GM21717 (cell line): ENCODE measurements at regions not wholly inside any gene's neighbourhood (a gene's known extent, or its start where the extent isn't known, plus 50 kb on each side); places are given as distances from the start of the nearest gene placed in this dataset.
"Not testable (repeated sequence)": the region's sequence is repeated elsewhere in the genome, so short reads cannot be mapped to it uniquely, and the experiment has no call there.

Experiments
- ATAC-seq: cut with Tn5 transposase; IDR thresholded peaks from one replicate; pipeline ENCODE4 v1.9.1; 2021; ENCODE audit warnings: mild to moderate bottlenecking, moderate library complexity; ENCODE audit not compliant: unreplicated experiment

DNA sequence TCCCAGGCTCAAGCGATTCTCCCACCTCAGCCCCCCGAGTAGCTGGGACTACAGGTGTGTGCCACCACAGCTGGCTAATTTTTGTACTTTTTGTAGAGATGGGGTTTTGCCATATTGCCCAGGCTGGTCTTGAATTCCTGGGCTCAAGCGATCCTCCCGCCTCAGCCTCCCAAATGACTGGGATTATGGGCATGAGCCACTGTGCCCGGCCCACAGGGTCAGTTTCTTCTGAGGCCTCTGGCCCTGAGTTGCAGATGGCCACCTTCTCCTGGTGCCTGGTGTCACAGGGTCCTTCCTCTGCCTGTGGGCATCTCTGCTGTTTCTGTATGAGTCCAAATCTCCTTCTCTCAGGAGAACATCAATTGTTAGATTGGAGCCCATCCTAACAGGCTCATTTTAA lies 121.4 kb upstream of the TNRC6C start:
- ATAC-seq = not testable (repeated sequence)

DNA sequence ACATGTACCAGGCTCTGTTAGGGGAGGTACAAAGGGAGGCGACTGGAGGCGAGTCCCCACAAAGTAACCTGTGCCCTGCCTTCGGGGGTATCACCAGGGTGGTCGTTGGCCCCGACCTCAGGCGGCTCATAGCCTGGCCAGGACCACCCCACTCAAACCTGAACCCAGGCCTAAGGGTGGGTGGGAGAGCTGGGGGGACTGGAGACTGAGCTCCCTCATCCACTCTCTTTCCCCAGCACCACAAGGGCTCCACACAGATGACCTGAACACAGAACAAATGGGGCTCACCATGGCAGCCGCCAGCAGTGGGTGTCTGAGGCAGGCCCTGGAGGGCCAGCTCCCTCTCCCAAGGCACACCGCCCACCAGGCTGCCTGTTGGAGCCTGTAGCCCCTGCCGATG lies 120.6 kb upstream of the TNRC6C start:
- no peak for ATAC-seq

DNA sequence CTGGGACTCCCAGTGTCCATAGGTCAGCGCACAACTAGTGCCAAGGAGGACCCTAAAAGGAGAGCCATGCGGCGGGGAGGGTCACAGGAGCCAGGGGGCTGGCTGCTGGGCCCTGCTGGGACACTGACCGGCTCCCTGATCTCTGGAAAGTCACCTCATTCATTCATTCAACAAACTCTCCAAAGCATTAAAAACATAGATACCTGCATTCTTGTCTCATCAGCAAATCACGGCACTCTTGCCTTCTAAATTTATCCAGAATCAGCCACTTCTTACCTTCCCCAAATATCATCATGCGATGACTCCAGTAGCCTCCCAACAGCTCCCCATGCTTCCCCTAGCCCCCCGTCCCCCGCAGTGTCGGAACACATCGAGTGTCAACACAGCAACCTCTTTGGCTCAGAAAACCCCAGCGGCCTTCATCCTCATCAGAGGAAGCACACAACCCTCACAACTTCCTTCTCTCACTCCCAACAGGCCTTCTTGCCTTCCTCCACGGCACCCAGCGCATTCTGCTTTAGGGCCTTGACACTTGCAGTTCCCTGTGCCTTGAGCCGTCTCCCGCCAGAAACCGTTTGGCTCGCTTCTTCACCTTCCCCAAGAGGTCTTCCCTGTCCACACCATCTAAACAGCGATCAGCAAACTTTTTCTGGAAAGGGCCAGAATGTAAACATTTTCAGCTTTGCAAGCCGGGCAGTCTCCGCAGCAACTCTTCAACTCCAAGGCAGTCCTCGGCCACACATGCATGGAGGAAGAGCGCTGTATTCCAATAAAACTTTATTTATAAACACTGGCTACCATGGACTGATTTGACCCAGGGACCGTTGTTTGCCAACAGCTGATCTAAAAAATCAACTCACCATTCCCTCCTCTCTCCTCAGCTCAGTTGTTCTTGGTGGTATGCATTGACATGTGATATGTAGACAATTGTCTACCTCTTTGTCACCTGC lies 119.5 kb upstream of the TNRC6C start:
- no peak for ATAC-seq

DNA sequence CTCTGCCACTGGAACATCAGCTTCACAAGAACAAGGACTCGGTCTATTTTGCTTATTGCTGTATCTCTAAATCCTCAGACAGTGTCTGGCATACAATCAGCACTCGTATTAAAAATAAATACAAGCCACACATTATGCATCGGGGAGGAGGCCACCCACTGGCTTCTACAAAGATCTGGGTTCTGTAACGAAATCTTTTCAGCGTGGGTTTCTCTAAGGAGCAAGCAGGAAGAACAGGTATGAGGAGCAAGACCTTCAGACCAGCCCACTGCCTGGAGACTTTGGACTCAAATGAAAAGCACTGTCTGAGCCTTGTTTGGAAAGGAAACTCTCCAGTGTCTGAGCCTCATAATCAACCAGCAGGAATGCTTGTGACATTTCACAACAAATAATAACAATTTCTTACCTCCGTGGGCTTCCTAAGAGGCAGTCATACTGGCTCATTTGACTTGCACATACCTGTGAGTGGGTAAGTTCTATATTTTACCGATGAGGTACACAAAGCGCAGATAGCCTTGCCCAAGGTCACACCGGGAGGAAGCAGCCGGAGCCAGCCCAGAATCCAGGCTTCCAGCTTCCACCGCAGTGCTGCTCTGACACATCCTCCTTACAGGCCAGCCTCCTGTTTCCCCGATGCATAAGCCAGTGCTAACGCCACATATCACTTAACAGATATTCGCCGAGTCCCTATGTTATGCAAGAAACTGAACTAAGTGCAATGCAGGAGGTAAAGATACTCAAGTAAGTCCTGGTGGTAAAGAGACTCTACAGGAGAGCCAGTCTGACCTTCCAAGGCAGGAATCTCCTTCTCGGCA lies 118.6 kb upstream of the TNRC6C start:
- no peak for ATAC-seq

DNA sequence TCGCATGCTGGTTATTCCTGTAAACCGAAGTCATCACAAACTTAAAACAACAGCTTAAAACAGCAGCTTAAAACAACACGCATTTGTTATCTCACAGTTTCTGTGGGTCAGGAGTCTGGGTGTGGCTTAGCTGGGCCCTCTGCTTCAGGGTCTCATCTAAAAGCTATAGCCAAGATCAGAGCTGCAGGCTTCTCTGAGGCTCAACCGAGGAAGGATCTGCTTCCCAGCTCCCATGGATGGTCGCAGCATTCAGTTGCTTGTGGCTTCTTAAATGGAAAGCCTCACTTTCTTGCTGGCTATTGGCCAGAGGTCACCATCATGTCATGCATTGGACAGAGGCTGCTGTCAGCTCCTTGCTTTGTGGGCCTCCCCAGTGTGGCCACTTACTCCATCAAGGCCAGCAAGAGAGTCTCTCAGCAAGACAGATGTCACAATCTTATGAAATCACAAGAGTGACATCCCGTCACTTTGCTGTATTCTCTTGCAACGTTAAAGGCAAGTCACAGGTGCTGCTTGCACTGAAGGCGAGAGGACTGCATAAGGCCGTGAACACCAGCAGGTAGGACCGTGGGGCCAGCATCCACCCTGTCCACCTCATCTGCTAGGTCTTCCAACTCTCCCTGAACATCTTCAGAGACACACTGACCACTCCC lies 117.9 kb upstream of the TNRC6C start:
- no peak for ATAC-seq

DNA sequence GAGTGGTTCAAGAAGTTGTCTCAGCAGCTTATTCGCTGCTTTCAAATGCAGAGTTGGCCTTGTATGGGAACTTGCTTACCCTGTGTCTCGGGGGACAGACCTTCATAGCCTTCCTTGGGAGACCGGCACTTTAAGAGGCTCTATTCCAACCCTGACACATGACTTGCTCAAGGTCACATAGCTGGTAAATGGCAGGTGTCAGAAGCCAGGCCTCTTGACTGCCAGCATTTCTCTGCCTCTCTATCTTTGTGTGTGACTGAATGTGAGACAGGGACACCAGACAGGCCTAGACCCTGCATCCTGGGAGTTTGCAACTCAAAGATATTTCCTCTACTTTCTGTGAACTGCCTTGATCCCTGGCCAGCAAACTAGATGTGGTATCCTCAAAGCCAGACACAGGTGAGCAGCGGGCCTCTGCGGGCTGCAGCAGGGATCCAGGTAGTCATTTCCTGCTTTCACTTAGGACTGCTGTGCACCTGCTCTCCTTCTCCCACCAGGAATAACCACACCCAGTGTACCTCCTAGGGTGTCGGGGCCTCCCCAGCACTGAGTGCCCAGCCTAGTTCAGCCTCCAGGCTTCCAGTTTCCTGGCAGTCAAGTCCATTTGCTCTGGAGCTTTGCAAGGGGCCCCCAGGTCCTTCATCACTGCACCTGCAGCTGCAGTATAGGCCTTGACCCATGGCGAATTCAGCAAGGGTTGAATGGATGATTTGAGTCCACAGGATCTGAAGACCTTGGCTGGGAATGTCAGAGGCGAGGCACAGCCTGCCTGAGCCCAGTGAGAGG lies 116.6 kb upstream of the TNRC6C start:
- no peak for ATAC-seq

DNA sequence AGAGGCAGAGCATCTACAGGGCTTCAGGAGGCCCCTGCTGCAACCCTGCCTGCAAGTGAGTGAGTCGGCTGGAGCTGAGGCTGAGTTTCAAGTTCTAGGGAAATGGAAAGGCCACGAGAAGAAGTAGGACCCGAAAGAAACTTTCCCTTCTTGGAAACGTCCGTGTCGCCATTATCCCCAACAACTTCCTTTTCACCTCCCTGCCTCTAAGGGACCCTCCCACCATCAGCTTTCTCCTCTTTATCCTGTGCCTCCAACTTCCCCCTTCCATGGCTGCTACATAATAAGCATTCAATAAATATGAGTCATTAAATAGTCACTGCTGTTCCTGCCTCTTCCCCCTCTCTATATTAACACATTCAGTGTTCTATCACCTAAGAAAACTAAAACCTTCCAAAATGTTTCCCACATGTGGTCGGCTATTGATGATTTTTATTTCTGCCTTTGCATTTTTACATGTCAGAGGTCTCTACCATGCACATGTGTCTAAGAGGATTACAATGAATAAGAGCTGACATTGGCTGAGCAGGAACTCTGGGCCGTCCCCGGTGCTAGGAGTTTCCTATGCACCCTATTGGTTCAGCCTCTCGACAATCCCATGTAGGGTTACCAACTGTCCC lies 115.9 kb upstream of the TNRC6C start:
- ATAC-seq = no peak

DNA sequence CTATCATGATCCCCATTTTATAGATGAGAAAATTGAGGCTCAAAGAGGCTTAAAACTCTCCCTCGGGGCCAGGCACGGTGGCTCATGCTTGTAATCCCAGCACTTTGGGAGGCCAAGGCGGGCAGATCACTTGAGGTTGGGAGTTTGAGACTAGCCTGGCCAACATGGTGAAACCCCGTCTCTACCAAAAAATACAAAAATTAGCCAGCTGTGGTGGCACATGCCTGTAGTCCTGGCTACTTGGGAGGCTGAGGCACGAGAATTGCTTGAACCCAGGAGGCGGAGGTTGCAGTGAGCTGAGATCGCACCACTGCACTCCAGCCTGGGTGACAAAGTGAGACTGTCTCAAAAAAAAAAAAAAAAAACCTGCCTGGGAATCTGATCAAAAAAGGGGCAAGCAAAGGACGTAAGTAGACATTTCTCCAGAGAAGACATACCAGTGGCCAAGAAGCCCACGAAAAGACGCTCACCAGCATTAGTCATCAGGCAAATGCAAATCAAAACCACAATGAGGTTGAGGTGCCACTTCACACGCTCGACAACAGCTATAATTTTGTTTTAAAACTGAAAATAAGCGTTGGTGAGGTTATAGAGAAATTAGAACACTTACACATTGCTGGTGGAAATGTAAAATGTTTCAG lies 115.1 kb upstream of the TNRC6C start:
- peak; percentile 45 for ATAC-seq

DNA sequence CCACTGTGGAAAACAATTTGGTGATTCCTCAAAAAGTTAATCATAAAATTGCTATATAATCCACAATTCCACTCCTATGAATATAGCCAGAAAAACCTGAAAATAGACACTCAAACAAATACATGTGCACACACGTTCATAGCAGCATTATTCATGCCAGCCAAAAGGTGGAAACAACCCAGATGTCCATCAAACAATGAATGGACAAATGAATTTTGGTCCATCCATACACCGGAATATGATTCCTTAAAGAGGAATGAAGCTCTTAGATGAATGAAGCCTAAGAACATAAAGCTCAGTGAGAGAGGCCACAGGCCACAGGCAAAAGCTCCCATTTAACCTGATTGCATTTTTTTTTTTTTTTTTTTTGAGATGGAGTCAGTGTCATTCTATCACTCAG lies 114.6 kb upstream of the TNRC6C start:
- ATAC-seq = no peak

DNA sequence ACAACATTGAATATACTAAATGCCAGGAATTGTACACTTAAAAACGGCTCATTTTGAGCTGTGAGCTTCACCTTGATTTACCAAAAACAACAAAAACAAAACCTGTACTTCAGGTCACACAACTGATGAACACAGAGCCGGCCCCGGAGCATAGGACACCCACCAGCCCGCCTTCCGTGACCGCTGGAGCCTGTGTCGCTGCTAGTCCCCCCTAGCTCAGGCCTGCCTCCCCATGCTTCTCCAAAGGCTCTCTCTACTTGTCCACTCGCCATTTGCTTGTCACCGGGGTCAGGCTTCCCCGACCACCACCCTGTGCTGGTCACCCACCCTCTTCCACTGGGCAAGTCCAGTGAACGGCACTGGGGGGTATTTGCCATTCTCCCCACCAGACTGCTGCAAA lies 113.8 kb upstream of the TNRC6C start:
- ATAC-seq = no peak

DNA sequence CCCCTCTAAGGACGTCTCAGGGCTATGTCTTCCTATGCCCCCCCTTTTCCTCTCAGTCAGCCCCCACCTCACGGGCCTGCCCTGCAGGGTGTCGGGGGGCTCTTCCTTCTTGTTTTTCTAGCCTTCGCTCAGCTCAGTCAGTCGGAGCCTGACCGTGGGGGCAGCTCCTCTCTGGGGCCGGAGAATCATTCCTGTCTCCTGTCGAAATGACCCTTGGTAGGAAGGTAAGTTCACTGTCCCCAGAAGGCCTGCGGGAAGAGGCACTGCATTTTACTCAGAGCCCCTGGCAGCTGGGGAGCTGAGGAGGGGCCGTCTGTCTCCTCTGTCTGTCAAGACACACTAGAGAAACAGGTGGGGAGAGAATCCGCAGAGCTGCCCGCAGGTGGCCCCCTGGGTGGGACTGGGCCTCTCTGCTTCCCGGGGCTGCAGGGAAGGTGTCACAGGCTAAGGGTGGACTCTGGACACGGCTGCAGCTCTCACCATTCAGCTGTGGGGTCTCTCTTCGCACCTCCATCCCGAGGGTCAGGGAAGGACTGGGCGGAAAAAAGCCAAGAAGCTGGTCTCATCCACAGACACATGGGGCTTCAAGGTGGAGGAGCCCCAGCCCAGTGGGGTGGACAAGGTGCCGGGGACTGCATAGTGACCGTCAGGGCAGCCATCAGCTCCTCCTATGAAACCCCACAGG lies 112.8 kb upstream of the TNRC6C start:
- ATAC-seq = no peak

DNA sequence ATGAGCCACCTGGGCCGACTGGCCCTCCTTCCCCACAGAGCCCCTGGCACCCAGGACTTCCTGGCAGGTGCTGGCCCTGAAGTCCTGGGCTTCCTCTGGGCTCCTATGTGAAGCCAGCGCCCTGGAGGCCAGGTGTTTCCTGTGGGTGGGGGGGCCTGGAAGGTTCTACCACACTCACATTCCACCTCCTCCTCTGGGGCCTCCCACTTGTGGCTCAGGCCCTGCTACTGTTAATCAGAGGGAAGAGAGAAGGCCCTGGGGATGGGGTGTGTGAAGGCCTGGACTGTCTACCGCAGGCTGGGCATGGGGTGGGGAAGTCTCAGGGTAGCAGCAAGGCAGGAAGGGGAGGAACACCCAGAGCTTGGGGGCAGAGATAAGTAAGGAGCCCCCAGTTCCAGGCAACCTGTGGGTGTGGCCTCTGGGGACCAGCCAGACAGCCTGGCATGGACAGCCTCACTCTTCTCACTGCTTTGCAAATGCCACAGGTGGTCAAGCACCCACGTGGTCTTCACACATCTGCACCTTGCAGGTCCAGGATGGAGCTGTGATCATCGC lies 111.9 kb upstream of the TNRC6C start:
- no peak for ATAC-seq

DNA sequence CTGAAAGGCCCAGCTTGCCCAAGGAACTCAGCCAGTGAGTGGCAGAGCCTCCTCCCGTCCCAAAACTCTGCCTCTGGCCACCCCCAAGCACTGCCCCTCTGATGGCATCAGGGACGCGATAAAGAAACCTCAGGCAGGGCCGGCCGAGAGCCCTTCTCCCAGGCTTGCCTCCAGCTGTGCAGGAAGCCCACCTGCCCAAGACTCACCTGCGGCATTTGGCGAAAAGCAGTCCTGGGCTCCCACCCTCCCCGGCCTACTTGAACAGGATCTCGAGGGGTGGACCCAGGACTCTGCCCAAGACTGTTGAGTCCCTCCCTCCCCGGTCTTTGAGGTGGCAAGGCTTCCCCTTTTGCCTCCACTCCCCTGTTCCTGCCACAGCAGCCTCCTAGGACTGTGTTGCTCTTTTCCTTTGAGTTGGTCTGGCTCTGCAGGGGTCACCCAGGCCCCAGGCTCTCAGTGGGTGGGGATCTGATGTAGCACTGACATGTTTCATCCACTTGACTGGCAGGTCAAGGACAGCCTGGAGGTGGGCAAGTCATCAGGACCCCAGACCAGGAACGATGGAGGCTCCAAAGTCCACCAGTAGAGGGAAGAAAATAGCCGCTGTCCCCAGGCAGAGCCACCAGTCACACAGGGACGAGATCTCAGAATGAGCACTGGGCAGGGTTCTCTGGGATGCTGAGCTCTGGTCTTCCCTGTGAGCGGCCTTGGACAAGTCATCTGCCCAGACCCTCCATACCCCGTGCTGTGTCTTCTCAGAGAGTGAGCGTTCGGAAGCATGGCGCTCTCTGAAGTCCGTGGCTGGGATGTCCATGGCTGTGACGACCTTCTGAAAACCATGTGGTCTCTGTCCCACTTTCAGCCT lies 111.0 kb upstream of the TNRC6C start:
- no peak for ATAC-seq

DNA sequence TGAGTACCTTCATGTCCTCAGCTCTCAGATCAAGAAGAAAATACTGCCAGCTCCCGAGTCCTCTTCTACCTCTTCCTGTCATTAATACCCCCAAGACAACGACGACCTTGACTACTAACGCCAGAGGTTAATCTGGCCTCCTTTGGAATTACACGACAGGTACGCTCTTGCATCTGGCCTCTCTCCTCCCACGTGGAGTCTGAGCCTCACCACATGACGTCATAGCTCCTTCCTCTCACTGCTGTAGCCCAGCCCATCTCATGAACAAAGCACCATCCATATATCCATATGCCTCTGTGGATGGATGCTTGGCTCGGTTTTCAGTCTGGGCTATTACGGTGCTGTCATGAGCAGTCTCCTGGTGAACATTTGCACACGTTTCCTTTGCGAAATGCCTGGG lies 110.2 kb upstream of the TNRC6C start:
- ATAC-seq = no peak

DNA sequence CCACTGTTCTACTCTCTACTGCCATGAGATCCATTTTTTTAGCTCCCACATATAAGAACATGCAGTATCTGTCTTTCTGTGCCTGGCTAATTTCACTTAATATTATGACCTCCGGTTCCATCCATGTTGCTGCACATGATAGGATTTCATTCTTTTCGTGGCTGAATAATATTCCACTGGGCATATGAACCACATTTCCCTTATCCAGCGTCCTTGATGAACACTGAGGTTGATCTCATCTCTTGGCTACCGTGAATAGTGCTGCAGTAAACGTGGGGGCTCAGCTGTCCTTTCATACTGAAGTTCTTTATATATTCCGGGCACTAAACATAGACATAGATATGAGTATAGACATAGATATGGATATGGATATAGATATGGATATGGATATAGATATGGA lies 109.3 kb upstream of the TNRC6C start:
- ATAC-seq = no peak

DNA sequence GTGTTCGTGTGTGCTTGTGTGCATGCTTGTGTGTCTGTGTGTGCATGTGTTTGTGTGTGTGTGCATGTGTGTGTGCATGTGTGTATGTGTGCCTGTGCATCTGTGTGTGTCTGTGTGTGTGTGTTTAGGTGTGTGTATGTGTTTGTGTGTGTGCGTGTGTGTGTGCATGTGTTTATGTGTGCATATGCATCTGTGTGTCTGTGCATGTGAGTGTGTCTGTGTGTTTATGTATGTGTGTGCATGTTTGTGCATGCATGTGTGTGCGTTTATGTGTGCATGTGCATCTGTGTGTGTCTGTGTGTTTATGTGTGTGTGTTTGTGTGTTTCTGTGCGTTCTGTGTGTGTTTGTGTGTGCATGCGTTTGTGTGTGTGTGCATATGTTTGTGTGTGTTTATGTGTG lies 106.6 kb upstream of the TNRC6C start:
- ATAC-seq = no peak

DNA sequence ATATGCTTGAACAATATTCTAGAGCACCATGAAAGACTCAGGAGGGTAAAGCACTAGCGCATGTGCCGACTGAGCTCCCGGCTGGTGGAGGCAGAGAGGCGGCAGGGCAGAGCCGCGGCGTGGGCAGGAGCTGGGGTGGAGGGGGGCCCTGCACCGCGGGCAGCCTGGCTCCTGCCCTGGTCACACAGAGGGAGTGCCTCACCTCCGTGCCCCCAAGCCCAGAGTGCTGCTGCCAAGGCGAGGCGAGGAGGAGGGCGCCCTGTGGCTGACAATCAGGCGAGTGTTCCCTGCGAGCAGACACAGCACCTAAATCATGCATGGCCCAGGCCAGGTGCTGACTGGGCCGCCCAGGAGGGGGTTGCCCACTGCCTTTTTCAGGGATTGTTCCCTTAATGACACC lies 105.8 kb upstream of the TNRC6C start:
- ATAC-seq = no peak
